ENCODE measurements at regions not wholly inside any gene's neighbourhood (a gene's known extent, or its start where the extent isn't known, plus 50 kb on each side); places are given as distances from the start of the nearest gene placed in this dataset.

GRCh38 chr7:149714081-149714909 is 59.1 kb downstream of the ZNF467 start:
- Histone ChIP-seq H3K27ac (no peak overlapping the region), H3K4me3 (peak overlapping the region; percentile 61), H3K9me3 (peaks cover 10% of the 10 kb centered on the region), H3K27me3 (no peaks in the 10 kb centered on the region), H3K36me3 (no peaks in the 10 kb centered on the region), H3K4me1 (peaks cover 7% of the 10 kb centered on the region)
- ATAC-seq (peak; percentile 98), DNase-seq (peak; percentile 95)
- intact Hi-C loops (cut with DNase I): no loop called here
- TF ChIP-seq CTCF (IDR thresholded peaks at IDR 0.05): no peak

GRCh38 chr7:149713731-149714068 is 59.7 kb downstream of the ZNF467 start:
- intact Hi-C loops (cut with DNase I): no loop called here

GRCh38 chr7:149713061-149713730 is 60.2 kb downstream of the ZNF467 start:
- Histone ChIP-seq H3K27me3 (no peaks in the 10 kb centered on the region), H3K4me1 (peaks cover 7% of the 10 kb centered on the region), H3K36me3 (no peaks in the 10 kb centered on the region), H3K27ac (no peak overlapping the region), H3K9me3 (peaks cover 10% of the 10 kb centered on the region), H3K4me3 (no peak overlapping the region)
- ATAC-seq (no peak), DNase-seq (peak; percentile 6)
- TF ChIP-seq CTCF (IDR thresholded peaks at IDR 0.05): no peak
- intact Hi-C loops (cut with DNase I): no loop called here

More at GRCh38 chr7:149713731-149714068, 59.7 kb downstream of the ZNF467 start:
- TF ChIP-seq CTCF (IDR thresholded peaks at IDR 0.05): no peak
- no peak for ATAC-seq
- Histone ChIP-seq H3K36me3 (no peaks in the 10 kb centered on the region), H3K4me3 (peak overlapping the region; percentile 61), H3K27me3 (no peaks in the 10 kb centered on the region), H3K27ac (no peak overlapping the region), H3K9me3 (peaks cover 10% of the 10 kb centered on the region), H3K4me1 (peaks cover 7% of the 10 kb centered on the region)
- DNase-seq: peak; percentile 66

GRCh38 chr7:149708026-149708425 is 65.4 kb downstream of the ZNF467 start:
- Histone ChIP-seq H3K9me3 (peaks cover 10% of the 10 kb centered on the region), H3K27ac (no peak overlapping the region), H3K4me1 (no peaks in the 10 kb centered on the region), H3K36me3 (no peaks in the 10 kb centered on the region), H3K4me3 (no peak overlapping the region), H3K27me3 (no peaks in the 10 kb centered on the region)
- ATAC-seq (no peak), DNase-seq (no peak)
- intact Hi-C loops (cut with DNase I): no loop called here
- no peak for TF ChIP-seq CTCF (IDR thresholded peaks at IDR 0.05)

GRCh38 chr7:149707448-149707886 is 65.9 kb downstream of the ZNF467 start:
- intact Hi-C loops (cut with DNase I): no loop called here
- Histone ChIP-seq H3K27me3 (no peaks in the 10 kb centered on the region), H3K4me3 (no peak overlapping the region), H3K9me3 (peaks cover 10% of the 10 kb centered on the region), H3K36me3 (no peaks in the 10 kb centered on the region), H3K27ac (no peak overlapping the region), H3K4me1 (no peaks in the 10 kb centered on the region)
- no peak for ATAC-seq
- no peak for DNase-seq
- no peak for TF ChIP-seq CTCF (IDR thresholded peaks at IDR 0.05)
